M059J (cell line): ENCODE measurements at regions not wholly inside any gene's neighbourhood (a gene's known extent, or its start where the extent isn't known, plus 50 kb on each side); places are given as distances from the start of the nearest gene placed in this dataset.
A peak's percentile ranks its signal among the peaks of the same experiment; 100 is the strongest.

Source experiments
- DNase-seq: peaks from one replicate; pipeline ENCODE4 v3.0.0-alpha.2; 2012; ENCODE audit warnings: low read depth

DNA sequence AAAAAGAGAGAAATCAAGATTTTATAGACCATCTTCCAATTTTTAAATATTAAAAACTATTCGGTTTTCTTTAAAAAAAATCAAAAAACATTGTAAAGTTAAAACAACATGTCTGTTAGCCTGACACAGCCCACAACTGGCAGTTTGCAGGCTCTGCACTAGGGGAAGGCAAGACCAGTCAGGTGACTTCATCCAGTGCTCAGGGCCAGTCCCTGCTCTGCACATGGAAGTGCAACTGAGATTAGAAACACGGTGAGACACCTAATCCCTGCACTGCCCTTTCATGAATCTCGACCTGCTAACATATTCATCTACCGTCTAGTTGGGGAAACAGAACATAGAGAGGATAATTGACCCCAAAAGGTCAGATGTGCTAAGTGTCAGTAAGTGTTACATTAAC, 135.2 kb downstream of the BARD1 start:
- no peak for DNase-seq

DNA sequence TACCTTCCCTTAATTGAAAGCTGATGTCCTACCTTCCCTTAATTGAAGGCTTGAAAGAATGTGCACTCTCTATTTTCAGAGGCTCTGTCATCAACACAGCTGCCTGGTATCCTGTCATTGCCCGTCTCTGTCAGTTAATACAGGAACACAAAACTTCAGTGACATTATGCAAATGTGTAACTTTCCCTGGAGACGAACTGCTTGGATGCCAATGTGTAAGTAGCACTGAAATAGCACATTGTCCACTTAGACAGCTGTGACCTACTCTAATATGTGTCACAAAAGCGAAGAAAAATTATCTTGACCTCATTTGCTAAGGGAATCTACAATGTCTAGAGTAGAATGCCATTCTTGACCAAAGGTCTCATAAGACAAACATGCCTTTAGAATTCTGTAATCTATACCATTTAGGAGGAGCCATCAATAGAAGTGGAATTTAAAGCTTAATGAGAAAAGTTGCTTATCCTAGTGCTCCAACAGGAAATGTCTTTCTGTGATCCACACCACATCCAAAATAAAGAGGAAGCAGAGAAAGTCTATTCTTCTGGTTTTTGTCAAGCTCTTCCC, 138.1 kb downstream of the BARD1 start:
- DNase-seq, result no peak

- no peak for DNase-seq
These were observed 157.0 kb downstream of the BARD1 start for GRCh38 chr2:214652473-214652872.

DNA sequence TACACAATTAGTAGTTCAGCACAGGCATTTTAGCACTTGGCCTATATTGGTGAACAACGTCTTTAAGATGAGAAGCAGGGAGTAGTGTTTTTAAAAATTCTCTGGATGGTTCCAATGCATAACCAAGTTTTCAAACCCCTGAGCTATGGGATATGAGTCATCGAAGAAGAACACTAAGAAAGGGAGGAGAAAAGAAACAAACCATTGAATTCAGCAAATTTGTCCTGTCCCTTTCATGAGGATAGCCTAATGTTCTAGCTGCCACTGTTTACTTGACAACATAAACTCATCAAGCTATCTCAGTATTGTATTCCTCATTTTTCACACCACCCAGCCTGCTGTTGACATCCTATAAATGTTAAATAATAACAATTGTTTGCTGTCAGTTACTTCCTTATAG, 158.0 kb downstream of the BARD1 start:
- DNase-seq, result peak; percentile 33

DNA sequence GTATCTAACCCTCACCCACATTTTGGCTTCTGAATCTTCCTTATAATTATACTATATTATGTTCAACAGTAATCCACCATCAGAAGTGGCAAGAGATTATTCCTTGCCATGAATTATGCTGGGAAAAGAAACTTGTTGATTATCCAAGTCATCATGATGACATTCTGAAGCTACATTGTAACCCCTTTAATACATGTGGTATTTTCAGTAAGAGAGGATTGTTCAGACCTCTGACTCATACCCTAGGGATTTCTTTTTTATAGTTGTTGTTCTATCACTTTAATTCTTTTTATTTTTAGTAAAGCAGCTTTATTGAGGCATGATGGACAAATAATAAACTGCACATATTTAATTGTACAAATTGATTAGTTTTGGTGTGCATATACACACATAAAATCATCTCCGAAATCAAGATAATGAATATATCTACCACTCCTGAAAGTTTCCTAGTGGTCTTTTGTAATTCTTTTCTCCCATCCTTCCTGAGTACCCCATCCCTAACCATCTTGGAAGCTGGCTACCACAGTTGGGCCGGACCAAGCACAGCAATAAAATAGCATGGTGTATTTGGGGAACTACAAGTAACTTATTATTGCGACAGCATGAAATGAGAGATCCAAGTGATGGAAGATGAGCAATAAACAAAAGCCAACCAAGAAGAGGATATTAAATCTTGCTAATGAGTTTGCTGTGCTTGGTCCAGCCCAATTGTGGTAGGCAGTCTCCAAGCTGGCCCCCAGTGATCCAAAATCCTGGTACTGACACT, 159.9 kb downstream of the BARD1 start:
- DNase-seq, result peak; percentile 55

- DNase-seq, result no peak
These were observed 161.0 kb downstream of the BARD1 start for GRCh38 chr2:214648520-214648919.

DNA sequence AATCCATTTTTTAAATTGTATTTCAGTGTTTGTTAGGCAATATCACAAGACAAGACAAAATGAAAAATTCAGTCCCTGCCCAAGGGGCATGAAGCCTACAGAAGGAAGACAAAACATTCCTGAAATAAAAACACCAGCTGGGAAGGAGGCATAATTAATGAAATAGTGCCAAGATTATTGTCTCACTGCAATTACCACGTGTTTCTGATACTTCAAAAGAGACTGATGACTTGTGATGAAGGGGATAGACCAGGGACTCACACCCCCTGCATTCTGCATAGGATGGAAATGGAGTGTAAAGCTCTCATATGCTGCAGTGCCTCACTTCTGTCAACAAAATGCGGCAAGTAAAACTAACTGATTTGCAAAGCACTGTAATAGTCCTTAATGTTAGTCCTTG, 178.1 kb downstream of the BARD1 start:
- DNase-seq, result no peak

- DNase-seq, result no peak
These were observed 179.0 kb downstream of the BARD1 start for GRCh38 chr2:214630402-214631045.

GRCh38 chr2:214629875-214630274, 179.6 kb downstream of the BARD1 start:
- no peak for DNase-seq
